ENCODE measurements at regions not wholly inside any gene's neighbourhood (a gene's known extent, or its start where the extent isn't known, plus 50 kb on each side); places are given as distances from the start of the nearest gene placed in this dataset.

- no peak for TF ChIP-seq SMC3 (IDR thresholded peaks at IDR 0.05; ENCODE audit: low read depth, low read length)
- no peak for TF ChIP-seq BHLHE40 (IDR thresholded peaks at IDR 0.05; ENCODE audit: low read depth, low read length)
- no peak for TF ChIP-seq CTCF (conservative IDR thresholded peaks at IDR 0.05; ENCODE audit: low read depth, low read length)
- no peak for TF ChIP-seq POLR2A (IDR thresholded peaks at IDR 0.05; ENCODE audit: low read depth, low read length)
- TF ChIP-seq ELK1 (IDR thresholded peaks at IDR 0.05; ENCODE audit: borderline replicate concordance, low read depth, low read length): no peak
- no peak for TF ChIP-seq MXI1 (IDR thresholded peaks at IDR 0.05; ENCODE audit: borderline replicate concordance, low read depth, low read length)
- no peak for TF ChIP-seq RCOR1 (IDR thresholded peaks at IDR 0.05; ENCODE audit: insufficient replicate concordance, low read length)
- no peak for TF ChIP-seq MAFK (IDR thresholded peaks at IDR 0.05; ENCODE audit: low read depth, low read length)
- no peak for TF ChIP-seq RAD21 (IDR thresholded peaks at IDR 0.05; ENCODE audit: low read length)
- TF ChIP-seq NFE2L2 (IDR thresholded peaks at IDR 0.05; ENCODE audit: low read depth, low read length): no peak
- no peak for TF ChIP-seq USF2 (IDR thresholded peaks at IDR 0.05; ENCODE audit: low read depth, low read length)
- TF ChIP-seq RFX5 (IDR thresholded peaks at IDR 0.05; ENCODE audit: low read depth, low read length): no peak
- TF ChIP-seq CEBPB (IDR thresholded peaks at IDR 0.05; ENCODE audit: low read depth, low read length): no peak
Observed at GRCh38 chr20:60904730-60905129, 347.3 kb upstream of the CDH4 start.
